CMK (cell line): ENCODE measurements at regions not wholly inside any gene's neighbourhood (a gene's known extent, or its start where the extent isn't known, plus 50 kb on each side); places are given as distances from the start of the nearest gene placed in this dataset.

ENCODE experiments used
- DNase-seq: peaks from one replicate; pipeline ENCODE4 v3.0.0-alpha.2; 2010; ENCODE audit warnings: low read depth

GRCh38 chr13:22505489-22505888 is 675.3 kb upstream of the SGCG start:
- DNase-seq = no peak

GRCh38 chr13:22506096-22506691 is 674.6 kb upstream of the SGCG start:
- no peak for DNase-seq

- DNase-seq = no peak
Measured at GRCh38 chr13:22517544-22517943, 663.2 kb upstream of the SGCG start.

GRCh38 chr13:22536851-22537250 is 643.9 kb upstream of the SGCG start:
- DNase-seq = no peak

GRCh38 chr13:22538400-22538799 is 642.4 kb upstream of the SGCG start:
- DNase-seq = no peak

- DNase-seq = no peak
Measured at GRCh38 chr13:22549126-22549525, 631.7 kb upstream of the SGCG start.

- no peak for DNase-seq
Measured at GRCh38 chr13:22561581-22561980, 619.2 kb upstream of the SGCG start.

GRCh38 chr13:22562116-22562515 is 618.7 kb upstream of the SGCG start:
- no peak for DNase-seq

- no peak for DNase-seq
Measured at GRCh38 chr13:22563272-22563671, 617.5 kb upstream of the SGCG start.

- DNase-seq = no peak
Measured at GRCh38 chr13:22569811-22570210, 611.0 kb upstream of the SGCG start.

- DNase-seq = peak; percentile 65
Measured at GRCh38 chr13:22589880-22590279, 590.9 kb upstream of the SGCG start.

- DNase-seq = no peak
Measured at GRCh38 chr13:22592515-22592914, 588.3 kb upstream of the SGCG start.

- no peak for DNase-seq
Measured at GRCh38 chr13:22594041-22594440, 586.7 kb upstream of the SGCG start.

GRCh38 chr13:22596171-22596863 is 584.5 kb upstream of the SGCG start:
- DNase-seq = no peak

GRCh38 chr13:22599156-22599555 is 581.6 kb upstream of the SGCG start:
- DNase-seq = no peak

- no peak for DNase-seq
Measured at GRCh38 chr13:22618002-22618401, 562.8 kb upstream of the SGCG start.

- DNase-seq = no peak
Measured at GRCh38 chr13:22625691-22626090, 555.1 kb upstream of the SGCG start.

- DNase-seq = no peak
Measured at GRCh38 chr13:22629374-22629773, 551.4 kb upstream of the SGCG start.

GRCh38 chr13:22642088-22642487 is 538.7 kb upstream of the SGCG start:
- DNase-seq = no peak

- no peak for DNase-seq
Measured at GRCh38 chr13:22644941-22645340, 535.8 kb upstream of the SGCG start.

- no peak for DNase-seq
Measured at GRCh38 chr13:22647156-22647850, 533.5 kb upstream of the SGCG start.

- no peak for DNase-seq
Measured at GRCh38 chr13:22648320-22648801, 532.4 kb upstream of the SGCG start.

GRCh38 chr13:22652796-22653195 is 528.0 kb upstream of the SGCG start:
- no peak for DNase-seq
